ENCODE measurements at regions not wholly inside any gene's neighbourhood (a gene's known extent, or its start where the extent isn't known, plus 50 kb on each side); places are given as distances from the start of the nearest gene placed in this dataset.

DNA sequence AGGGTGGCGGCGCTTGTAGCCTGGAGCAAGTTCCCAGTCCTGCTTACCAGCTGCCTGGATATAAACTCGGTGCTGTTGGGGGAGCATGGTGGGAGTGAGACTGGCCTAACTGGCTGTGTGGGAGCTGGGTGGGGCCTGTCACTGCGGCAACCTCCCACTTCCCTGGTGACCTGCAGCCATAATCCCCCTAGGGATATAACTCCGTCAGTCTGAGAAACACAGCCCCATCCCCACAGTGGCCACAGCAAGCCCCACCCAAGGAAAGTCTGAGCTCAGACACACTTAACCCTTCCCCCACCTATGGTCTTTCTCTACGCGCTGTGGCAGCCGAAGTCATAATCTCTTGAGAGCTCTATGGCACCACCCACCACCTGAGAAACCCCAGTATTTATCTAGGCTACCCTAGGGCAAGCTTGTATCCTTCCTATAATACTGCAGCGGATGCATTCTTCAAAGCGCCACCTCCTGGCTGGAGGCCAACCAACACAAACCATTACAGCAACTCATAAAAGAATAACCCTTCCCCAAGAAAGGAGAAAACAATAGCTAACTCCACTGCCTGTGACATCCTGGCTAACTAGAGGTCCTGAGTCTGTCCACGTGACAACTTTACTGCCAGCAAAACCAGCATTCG, 57.4 kb downstream of the ZNF648 start:
- H3K36me3 ChIP-seq (ENCODE audit: insufficient read depth, low read length): no peaks in the 10 kb centered on the region
- TF ChIP-seq, protein P1, sequence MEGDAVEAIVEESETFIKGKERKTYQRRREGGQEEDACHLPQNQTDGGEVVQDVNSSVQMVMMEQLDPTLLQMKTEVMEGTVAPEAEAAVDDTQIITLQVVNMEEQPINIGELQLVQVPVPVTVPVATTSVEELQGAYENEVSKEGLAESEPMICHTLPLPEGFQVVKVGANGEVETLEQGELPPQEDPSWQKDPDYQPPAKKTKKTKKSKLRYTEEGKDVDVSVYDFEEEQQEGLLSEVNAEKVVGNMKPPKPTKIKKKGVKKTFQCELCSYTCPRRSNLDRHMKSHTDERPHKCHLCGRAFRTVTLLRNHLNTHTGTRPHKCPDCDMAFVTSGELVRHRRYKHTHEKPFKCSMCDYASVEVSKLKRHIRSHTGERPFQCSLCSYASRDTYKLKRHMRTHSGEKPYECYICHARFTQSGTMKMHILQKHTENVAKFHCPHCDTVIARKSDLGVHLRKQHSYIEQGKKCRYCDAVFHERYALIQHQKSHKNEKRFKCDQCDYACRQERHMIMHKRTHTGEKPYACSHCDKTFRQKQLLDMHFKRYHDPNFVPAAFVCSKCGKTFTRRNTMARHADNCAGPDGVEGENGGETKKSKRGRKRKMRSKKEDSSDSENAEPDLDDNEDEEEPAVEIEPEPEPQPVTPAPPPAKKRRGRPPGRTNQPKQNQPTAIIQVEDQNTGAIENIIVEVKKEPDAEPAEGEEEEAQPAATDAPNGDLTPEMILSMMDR (IDR thresholded peaks at IDR 0.05): no peak
- no peak overlapping the region for H3K27ac ChIP-seq (ENCODE audit: low read depth in 1 of 2, low read length in 2 of 2)
- DNase-seq: no peak
- intact Hi-C loops (cut with DNase I, micrococcal nuclease): loop anchor here in 1 of 2 experiments (5.0 kb wide), 1 partner anchor 48 kb away; no protein-coding TSS in a partner anchor
- no peaks in the 10 kb centered on the region for H3K4me1 ChIP-seq (ENCODE audit: insufficient read depth, low read length)
- Mint-ChIP-seq H3K27ac (no peak overlapping the region), H3K4me1 (ENCODE audit: low read depth) (no peaks in the 10 kb centered on the region), H3K9me3 (peaks cover 7% of the 10 kb centered on the region), H3K36me3 (ENCODE audit: low read depth) (no peaks in the 10 kb centered on the region), H3K4me3 (no peak overlapping the region), H3K27me3 (peaks cover 39% of the 10 kb centered on the region)
- peaks cover 0 to 6% of the 10 kb centered on the region in 2 experiments for H3K9me3 ChIP-seq (ENCODE audit: control insufficient read depth in 1 of 2, insufficient read depth in 1 of 2, low read length in 2 of 2)
- POLR2A ChIA-PET: no interaction called here
- no peak for ATAC-seq (ENCODE audit: poor library complexity)
- no peaks in the 10 kb centered on the region for H3K27me3 ChIP-seq (ENCODE audit: control insufficient read depth in 1 of 2, insufficient read depth in 2 of 2, low read length in 2 of 2)
- CTCF ChIA-PET: no interaction called here
- no peak overlapping the region for H3K4me3 ChIP-seq (ENCODE audit: low read length)

DNA sequence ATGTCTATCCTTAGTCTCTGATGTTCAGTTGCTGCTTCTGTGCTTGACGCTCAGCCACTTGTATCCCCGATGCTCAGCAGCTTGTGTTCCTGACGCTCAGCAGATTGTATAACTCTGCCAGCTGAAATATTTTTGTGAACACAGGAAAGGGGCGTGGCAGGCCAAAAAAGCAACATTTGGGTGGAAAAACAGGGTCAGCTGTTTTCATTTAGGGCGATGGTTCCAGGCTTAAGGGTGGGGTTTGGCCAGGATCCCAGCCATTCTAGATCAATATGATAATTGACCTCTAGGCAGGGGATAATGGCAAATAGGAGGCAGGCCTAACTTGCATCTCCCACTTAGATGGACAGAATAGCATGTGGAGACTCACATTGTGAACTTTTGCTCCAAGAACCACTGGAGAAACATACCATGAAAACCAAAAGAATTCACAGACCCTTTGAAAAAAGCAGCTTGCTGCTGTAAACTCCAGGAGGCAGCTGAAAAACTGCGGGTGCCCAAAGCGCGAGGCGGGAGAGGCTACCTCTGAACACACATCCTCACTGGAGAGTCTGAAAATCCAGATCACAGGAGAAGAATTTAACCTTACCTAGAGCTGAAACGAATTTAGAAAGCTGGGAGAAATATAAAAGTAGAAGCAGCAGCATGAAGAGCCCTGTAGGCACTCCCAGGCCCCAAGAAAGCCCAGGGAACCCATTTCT, 58.3 kb downstream of the ZNF648 start:
- peaks cover 6% of the 10 kb centered on the region for H3K9me3 Mint-ChIP-seq
- CTCF ChIA-PET: no interaction called here
- no peaks in the 10 kb centered on the region for H3K4me1 Mint-ChIP-seq (ENCODE audit: low read depth)
- H3K4me3 Mint-ChIP-seq: no peak overlapping the region
- H3K9me3 ChIP-seq (ENCODE audit: control insufficient read depth in 1 of 2, insufficient read depth in 1 of 2, low read length in 2 of 2): peaks cover 0 to 6% of the 10 kb centered on the region in 2 experiments
- H3K36me3 ChIP-seq (ENCODE audit: insufficient read depth, low read length): no peaks in the 10 kb centered on the region
- no peak for DNase-seq
- no peak for ATAC-seq (ENCODE audit: poor library complexity)
- intact Hi-C loops (cut with DNase I, micrococcal nuclease): loop anchor here in 1 of 2 experiments (5.0 kb wide), 1 partner anchor 49 kb away; no protein-coding TSS in a partner anchor
- no peak overlapping the region for H3K4me3 ChIP-seq (ENCODE audit: low read length)
- peaks cover 37% of the 10 kb centered on the region for H3K27me3 Mint-ChIP-seq
- H3K27ac Mint-ChIP-seq: no peak overlapping the region
- no peaks in the 10 kb centered on the region for H3K36me3 Mint-ChIP-seq (ENCODE audit: low read depth)
- no peak overlapping the region for H3K27ac ChIP-seq (ENCODE audit: low read depth in 1 of 2, low read length in 2 of 2)
- no peaks in the 10 kb centered on the region for H3K27me3 ChIP-seq (ENCODE audit: control insufficient read depth in 1 of 2, insufficient read depth in 2 of 2, low read length in 2 of 2)
- TF ChIP-seq, protein P1 (IDR thresholded peaks at IDR 0.05): no peak
- no peaks in the 10 kb centered on the region for H3K4me1 ChIP-seq (ENCODE audit: insufficient read depth, low read length)
- POLR2A ChIA-PET: no interaction called here

- Mint-ChIP-seq H3K36me3 (ENCODE audit: low read depth) (no peaks in the 10 kb centered on the region), H3K27ac (no peak overlapping the region), H3K4me3 (no peak overlapping the region), H3K27me3 (peaks cover 37% of the 10 kb centered on the region), H3K9me3 (peaks cover 6% of the 10 kb centered on the region), H3K4me1 (ENCODE audit: low read depth) (no peaks in the 10 kb centered on the region)
- TF ChIP-seq, protein P1 (IDR thresholded peaks at IDR 0.05): no peak
- peaks cover 0 to 5% of the 10 kb centered on the region in 2 experiments for H3K27me3 ChIP-seq (ENCODE audit: control insufficient read depth in 1 of 2, insufficient read depth in 2 of 2, low read length in 2 of 2)
- H3K4me1 ChIP-seq (ENCODE audit: insufficient read depth, low read length): no peaks in the 10 kb centered on the region
- DNase-seq (no peak), ATAC-seq (ENCODE audit: poor library complexity) (no peak)
- ChIA-PET CTCF (no interaction called here), POLR2A (no interaction called here)
- no peaks in the 10 kb centered on the region for H3K36me3 ChIP-seq (ENCODE audit: insufficient read depth, low read length)
- peaks cover 0 to 6% of the 10 kb centered on the region in 2 experiments for H3K9me3 ChIP-seq (ENCODE audit: control insufficient read depth in 1 of 2, insufficient read depth in 1 of 2, low read length in 2 of 2)
- intact Hi-C loops (cut with DNase I, micrococcal nuclease): loop anchor here in 1 of 2 experiments (5.0 kb wide), 1 partner anchor 50 kb away; no protein-coding TSS in a partner anchor
- no peak overlapping the region for H3K27ac ChIP-seq (ENCODE audit: low read depth in 1 of 2, low read length in 2 of 2)
- no peak overlapping the region for H3K4me3 ChIP-seq (ENCODE audit: low read length)
These were observed 58.9 kb downstream of the ZNF648 start for GRCh38 chr1:182002570-182002969.
